SK-N-SH (cell line): ENCODE measurements at regions not wholly inside any gene's neighbourhood (a gene's known extent, or its start where the extent isn't known, plus 50 kb on each side); places are given as distances from the start of the nearest gene placed in this dataset.

Experiments used
- CTCF ChIP-seq: fragments of 200-600 bp; sonication (generic); IDR thresholded peaks from 2 replicates; pipeline ENCODE4 v1.6.1; 2017; ENCODE audit warnings: antibody characterized with exemption, mild to moderate bottlenecking, moderate library complexity
- FOXM1 ChIP-seq: IDR thresholded peaks from 2 replicates; pipeline ENCODE4 v1.4.0; 2012; ENCODE audit warnings: low read depth, mild to moderate bottlenecking
- RAD21 ChIP-seq: IDR thresholded peaks from 2 replicates; pipeline ENCODE4 v1.6.1; 2012; ENCODE audit warnings: mild to moderate bottlenecking, low read length
- TF ChIP-seq, protein P1 (sequence below): IDR thresholded peaks from 2 replicates; pipeline ENCODE4; 2012

GRCh38 chr4:125590158-125590557 lies 275.4 kb downstream of the FAT4 start:
- TF ChIP-seq CTCF (no peak), FOXM1 (no peak), RAD21 (no peak)
- TF ChIP-seq, protein P1, sequence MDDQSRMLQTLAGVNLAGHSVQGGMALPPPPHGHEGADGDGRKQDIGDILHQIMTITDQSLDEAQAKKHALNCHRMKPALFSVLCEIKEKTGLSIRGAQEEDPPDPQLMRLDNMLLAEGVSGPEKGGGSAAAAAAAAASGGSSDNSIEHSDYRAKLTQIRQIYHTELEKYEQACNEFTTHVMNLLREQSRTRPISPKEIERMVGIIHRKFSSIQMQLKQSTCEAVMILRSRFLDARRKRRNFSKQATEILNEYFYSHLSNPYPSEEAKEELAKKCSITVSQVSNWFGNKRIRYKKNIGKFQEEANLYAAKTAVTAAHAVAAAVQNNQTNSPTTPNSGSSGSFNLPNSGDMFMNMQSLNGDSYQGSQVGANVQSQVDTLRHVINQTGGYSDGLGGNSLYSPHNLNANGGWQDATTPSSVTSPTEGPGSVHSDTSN, result no peak
